ENCODE measurements at regions not wholly inside any gene's neighbourhood (a gene's known extent, or its start where the extent isn't known, plus 50 kb on each side); places are given as distances from the start of the nearest gene placed in this dataset.

DNA sequence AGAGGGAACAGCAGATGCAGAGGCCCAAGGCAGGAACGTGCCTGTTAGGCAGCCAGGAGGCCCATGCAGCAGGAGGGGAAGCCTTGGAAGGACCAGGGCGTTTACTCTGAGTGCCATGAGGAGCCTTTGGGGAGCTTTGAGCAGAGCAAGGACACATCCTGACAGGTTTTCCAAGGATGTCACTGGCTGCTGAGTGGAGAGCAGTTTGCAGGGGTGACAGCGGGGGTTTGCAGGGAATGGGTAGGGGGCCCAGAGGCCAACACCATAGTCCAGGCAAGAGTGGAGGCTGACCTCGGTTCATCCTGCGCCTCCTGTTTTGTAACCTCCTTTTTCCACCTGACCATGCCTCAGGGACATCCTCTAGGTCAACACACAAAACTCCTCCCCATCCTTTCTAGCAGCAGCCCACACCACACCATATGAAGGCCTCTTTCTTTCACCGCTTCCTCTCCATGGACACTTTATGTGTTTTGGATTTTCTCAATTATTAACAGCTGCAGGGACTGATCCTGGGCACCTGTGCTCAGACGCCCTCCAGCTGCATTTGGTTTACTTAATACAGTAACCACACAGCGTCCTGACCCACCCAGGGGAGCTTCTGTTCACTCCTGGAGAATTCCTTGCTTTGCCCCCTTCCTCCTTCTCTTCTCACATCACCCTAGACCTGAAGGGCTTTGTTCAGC lies 528.5 kb downstream of the MATN1 start:
- TF ChIP-seq, protein P1, sequence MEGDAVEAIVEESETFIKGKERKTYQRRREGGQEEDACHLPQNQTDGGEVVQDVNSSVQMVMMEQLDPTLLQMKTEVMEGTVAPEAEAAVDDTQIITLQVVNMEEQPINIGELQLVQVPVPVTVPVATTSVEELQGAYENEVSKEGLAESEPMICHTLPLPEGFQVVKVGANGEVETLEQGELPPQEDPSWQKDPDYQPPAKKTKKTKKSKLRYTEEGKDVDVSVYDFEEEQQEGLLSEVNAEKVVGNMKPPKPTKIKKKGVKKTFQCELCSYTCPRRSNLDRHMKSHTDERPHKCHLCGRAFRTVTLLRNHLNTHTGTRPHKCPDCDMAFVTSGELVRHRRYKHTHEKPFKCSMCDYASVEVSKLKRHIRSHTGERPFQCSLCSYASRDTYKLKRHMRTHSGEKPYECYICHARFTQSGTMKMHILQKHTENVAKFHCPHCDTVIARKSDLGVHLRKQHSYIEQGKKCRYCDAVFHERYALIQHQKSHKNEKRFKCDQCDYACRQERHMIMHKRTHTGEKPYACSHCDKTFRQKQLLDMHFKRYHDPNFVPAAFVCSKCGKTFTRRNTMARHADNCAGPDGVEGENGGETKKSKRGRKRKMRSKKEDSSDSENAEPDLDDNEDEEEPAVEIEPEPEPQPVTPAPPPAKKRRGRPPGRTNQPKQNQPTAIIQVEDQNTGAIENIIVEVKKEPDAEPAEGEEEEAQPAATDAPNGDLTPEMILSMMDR (IDR thresholded peaks at IDR 0.05), result no peak
- no peak for TF ChIP-seq POLR2AphosphoS5 (IDR thresholded peaks at IDR 0.05)
- TF ChIP-seq POLR2A (IDR thresholded peaks at IDR 0.05), result no peak
